ENCODE measurements at regions not wholly inside any gene's neighbourhood (a gene's known extent, or its start where the extent isn't known, plus 50 kb on each side); places are given as distances from the start of the nearest gene placed in this dataset.
A peak's percentile ranks its signal among the peaks of the same experiment; 100 is the strongest.

DNA sequence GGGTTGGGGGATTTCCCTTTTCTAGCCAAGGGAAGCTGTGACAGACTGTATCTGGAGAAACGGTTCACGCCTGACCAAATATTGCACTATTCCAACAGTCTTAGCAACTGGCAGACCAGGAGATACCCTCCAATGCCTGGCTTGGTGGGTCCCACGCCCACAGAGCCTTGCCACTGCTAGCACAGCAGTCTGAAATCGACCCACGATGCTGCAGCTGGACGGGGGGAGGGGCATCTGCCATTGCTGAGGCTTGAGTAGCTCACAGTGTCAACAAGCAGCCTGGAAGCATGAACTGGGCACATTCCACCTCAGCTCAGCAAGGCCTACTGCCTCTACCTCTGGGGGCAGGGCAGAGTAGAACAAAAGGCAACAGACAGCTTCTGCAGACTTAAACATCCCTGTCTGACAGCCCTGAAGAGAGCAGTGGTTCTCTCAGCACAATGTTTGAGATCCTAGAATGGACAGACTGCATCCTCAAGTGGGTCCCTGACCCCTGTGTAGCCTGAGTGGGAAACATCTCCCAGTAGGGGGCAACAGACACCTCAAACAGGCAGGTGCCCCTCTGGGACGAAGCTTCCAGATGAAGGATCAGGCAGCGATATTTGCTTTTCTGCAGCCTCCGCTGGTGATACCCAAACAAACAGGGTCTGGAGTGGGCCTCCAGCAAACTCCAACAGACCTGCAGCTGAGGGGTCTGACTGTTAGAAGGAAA is 89.9 kb upstream of the ECI2 start:
- TF ChIP-seq EZH2 (IDR thresholded peaks at IDR 0.05; ENCODE audit: low read depth, unreplicated experiment) (no peak), POLR2AphosphoS5 (IDR thresholded peaks at IDR 0.05; ENCODE audit: low read depth) (no peak), EZH2phosphoT487 (IDR thresholded peaks at IDR 0.05; ENCODE audit: unreplicated experiment) (no peak), ZNF114 (CRISPR knock-in tag; IDR thresholded peaks at IDR 0.05) (no peak), CREB1 (CRISPR knock-in tag; IDR thresholded peaks at IDR 0.05; ENCODE audit: low read depth) (no peak), NANOG (IDR thresholded peaks at IDR 0.05; ENCODE audit: borderline replicate concordance) (no peak)
- TF ChIP-seq, protein P1, sequence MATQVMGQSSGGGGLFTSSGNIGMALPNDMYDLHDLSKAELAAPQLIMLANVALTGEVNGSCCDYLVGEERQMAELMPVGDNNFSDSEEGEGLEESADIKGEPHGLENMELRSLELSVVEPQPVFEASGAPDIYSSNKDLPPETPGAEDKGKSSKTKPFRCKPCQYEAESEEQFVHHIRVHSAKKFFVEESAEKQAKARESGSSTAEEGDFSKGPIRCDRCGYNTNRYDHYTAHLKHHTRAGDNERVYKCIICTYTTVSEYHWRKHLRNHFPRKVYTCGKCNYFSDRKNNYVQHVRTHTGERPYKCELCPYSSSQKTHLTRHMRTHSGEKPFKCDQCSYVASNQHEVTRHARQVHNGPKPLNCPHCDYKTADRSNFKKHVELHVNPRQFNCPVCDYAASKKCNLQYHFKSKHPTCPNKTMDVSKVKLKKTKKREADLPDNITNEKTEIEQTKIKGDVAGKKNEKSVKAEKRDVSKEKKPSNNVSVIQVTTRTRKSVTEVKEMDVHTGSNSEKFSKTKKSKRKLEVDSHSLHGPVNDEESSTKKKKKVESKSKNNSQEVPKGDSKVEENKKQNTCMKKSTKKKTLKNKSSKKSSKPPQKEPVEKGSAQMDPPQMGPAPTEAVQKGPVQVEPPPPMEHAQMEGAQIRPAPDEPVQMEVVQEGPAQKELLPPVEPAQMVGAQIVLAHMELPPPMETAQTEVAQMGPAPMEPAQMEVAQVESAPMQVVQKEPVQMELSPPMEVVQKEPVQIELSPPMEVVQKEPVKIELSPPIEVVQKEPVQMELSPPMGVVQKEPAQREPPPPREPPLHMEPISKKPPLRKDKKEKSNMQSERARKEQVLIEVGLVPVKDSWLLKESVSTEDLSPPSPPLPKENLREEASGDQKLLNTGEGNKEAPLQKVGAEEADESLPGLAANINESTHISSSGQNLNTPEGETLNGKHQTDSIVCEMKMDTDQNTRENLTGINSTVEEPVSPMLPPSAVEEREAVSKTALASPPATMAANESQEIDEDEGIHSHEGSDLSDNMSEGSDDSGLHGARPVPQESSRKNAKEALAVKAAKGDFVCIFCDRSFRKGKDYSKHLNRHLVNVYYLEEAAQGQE (IDR thresholded peaks at IDR 0.05; ENCODE audit: unreplicated experiment) = no peak
- TF ChIP-seq, protein P2, sequence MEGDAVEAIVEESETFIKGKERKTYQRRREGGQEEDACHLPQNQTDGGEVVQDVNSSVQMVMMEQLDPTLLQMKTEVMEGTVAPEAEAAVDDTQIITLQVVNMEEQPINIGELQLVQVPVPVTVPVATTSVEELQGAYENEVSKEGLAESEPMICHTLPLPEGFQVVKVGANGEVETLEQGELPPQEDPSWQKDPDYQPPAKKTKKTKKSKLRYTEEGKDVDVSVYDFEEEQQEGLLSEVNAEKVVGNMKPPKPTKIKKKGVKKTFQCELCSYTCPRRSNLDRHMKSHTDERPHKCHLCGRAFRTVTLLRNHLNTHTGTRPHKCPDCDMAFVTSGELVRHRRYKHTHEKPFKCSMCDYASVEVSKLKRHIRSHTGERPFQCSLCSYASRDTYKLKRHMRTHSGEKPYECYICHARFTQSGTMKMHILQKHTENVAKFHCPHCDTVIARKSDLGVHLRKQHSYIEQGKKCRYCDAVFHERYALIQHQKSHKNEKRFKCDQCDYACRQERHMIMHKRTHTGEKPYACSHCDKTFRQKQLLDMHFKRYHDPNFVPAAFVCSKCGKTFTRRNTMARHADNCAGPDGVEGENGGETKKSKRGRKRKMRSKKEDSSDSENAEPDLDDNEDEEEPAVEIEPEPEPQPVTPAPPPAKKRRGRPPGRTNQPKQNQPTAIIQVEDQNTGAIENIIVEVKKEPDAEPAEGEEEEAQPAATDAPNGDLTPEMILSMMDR (conservative IDR thresholded peaks at IDR 0.05; ENCODE audit: low read depth in 2 of 2) = peak; percentile 25 to 49; a peak in 3 of 4 replicates
- TF ChIP-seq, protein P3, sequence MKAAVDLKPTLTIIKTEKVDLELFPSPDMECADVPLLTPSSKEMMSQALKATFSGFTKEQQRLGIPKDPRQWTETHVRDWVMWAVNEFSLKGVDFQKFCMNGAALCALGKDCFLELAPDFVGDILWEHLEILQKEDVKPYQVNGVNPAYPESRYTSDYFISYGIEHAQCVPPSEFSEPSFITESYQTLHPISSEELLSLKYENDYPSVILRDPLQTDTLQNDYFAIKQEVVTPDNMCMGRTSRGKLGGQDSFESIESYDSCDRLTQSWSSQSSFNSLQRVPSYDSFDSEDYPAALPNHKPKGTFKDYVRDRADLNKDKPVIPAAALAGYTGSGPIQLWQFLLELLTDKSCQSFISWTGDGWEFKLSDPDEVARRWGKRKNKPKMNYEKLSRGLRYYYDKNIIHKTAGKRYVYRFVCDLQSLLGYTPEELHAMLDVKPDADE (IDR thresholded peaks at IDR 0.05) = no peak
- TF ChIP-seq, protein P4, sequence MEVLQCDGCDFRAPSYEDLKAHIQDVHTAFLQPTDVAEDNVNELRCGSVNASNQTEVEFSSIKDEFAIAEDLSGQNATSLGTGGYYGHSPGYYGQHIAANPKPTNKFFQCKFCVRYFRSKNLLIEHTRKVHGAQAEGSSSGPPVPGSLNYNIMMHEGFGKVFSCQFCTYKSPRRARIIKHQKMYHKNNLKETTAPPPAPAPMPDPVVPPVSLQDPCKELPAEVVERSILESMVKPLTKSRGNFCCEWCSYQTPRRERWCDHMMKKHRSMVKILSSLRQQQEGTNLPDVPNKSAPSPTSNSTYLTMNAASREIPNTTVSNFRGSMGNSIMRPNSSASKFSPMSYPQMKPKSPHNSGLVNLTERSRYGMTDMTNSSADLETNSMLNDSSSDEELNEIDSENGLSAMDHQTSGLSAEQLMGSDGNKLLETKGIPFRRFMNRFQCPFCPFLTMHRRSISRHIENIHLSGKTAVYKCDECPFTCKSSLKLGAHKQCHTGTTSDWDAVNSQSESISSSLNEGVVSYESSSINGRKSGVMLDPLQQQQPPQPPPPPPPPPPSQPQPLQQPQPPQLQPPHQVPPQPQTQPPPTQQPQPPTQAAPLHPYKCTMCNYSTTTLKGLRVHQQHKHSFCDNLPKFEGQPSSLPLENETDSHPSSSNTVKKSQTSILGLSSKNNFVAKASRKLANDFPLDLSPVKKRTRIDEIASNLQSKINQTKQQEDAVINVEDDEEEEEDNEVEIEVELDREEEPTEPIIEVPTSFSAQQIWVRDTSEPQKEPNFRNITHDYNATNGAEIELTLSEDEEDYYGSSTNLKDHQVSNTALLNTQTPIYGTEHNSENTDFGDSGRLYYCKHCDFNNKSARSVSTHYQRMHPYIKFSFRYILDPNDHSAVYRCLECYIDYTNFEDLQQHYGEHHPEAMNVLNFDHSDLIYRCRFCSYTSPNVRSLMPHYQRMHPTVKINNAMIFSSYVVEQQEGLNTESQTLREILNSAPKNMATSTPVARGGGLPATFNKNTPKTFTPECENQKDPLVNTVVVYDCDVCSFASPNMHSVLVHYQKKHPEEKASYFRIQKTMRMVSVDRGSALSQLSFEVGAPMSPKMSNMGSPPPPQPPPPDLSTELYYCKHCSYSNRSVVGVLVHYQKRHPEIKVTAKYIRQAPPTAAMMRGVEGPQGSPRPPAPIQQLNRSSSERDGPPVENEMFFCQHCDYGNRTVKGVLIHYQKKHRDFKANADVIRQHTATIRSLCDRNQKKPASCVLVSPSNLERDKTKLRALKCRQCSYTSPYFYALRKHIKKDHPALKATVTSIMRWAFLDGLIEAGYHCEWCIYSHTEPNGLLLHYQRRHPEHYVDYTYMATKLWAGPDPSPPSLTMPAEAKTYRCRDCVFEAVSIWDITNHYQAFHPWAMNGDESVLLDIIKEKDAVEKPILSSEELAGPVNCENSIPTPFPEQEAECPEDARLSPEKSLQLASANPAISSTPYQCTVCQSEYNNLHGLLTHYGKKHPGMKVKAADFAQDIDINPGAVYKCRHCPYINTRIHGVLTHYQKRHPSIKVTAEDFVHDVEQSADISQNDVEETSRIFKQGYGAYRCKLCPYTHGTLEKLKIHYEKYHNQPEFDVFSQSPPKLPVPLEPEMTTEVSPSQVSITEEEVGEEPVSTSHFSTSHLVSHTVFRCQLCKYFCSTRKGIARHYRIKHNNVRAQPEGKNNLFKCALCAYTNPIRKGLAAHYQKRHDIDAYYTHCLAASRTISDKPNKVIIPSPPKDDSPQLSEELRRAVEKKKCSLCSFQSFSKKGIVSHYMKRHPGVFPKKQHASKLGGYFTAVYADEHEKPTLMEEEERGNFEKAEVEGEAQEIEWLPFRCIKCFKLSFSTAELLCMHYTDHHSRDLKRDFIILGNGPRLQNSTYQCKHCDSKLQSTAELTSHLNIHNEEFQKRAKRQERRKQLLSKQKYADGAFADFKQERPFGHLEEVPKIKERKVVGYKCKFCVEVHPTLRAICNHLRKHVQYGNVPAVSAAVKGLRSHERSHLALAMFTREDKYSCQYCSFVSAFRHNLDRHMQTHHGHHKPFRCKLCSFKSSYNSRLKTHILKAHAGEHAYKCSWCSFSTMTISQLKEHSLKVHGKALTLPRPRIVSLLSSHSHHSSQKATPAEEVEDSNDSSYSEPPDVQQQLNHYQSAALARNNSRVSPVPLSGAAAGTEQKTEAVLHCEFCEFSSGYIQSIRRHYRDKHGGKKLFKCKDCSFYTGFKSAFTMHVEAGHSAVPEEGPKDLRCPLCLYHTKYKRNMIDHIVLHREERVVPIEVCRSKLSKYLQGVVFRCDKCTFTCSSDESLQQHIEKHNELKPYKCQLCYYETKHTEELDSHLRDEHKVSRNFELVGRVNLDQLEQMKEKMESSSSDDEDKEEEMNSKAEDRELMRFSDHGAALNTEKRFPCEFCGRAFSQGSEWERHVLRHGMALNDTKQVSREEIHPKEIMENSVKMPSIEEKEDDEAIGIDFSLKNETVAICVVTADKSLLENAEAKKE (CRISPR knock-in tag; IDR thresholded peaks at IDR 0.05) = no peak

All from GM23338 (cell line).